ENCODE measurements at regions not wholly inside any gene's neighbourhood (a gene's known extent, or its start where the extent isn't known, plus 50 kb on each side); places are given as distances from the start of the nearest gene placed in this dataset.

- no peaks in the 10 kb centered on the region for H3K27me3 ChIP-seq
- no peaks in the 10 kb centered on the region for H3K36me3 ChIP-seq
- H3K9me3 ChIP-seq = no peaks in the 10 kb centered on the region
- H3K27ac ChIP-seq = no peak overlapping the region
- intact Hi-C loops (cut with DNase I) = no loop called here
- no peak for TF ChIP-seq POLR2A (IDR thresholded peaks at IDR 0.05)
- TF ChIP-seq CTCF (IDR thresholded peaks at IDR 0.05) = no peak
- WGBS, 4 donors = 76 to 82% (median 79%) methylated on average over 7 of the region's 7 CpGs
- DNase-seq (no peak), ATAC-seq (no peak)
- no peak overlapping the region for H3K4me3 ChIP-seq
- H3K4me1 ChIP-seq = no peaks in the 10 kb centered on the region
These were observed 435.4 kb downstream of the WDR72 start for GRCh38 chr15:53324061-53324460.

GRCh38 chr15:53323191-53323590 is 436.3 kb downstream of the WDR72 start:
- no peak overlapping the region for H3K4me3 ChIP-seq
- DNase-seq (no peak), ATAC-seq (no peak)
- no peaks in the 10 kb centered on the region for H3K27me3 ChIP-seq
- H3K36me3 ChIP-seq = no peaks in the 10 kb centered on the region
- H3K27ac ChIP-seq = no peak overlapping the region
- no peaks in the 10 kb centered on the region for H3K4me1 ChIP-seq
- no peaks in the 10 kb centered on the region for H3K9me3 ChIP-seq
- WGBS, 4 donors = 48 to 61% (median 54%) methylated on average over 3 of the region's 3 CpGs
- intact Hi-C loops (cut with DNase I) = no loop called here
- TF ChIP-seq CTCF (IDR thresholded peaks at IDR 0.05) (no peak), POLR2A (IDR thresholded peaks at IDR 0.05) (no peak)

GRCh38 chr15:53320816-53321215 is 438.6 kb downstream of the WDR72 start:
- no peaks in the 10 kb centered on the region for H3K27me3 ChIP-seq
- no peaks in the 10 kb centered on the region for H3K9me3 ChIP-seq
- ATAC-seq (no peak), DNase-seq (no peak)
- 61 to 74% (median 68%) methylated on average over 5 of the region's 5 CpGs for WGBS, 4 donors
- no peak for TF ChIP-seq CTCF (IDR thresholded peaks at IDR 0.05)
- TF ChIP-seq POLR2A (IDR thresholded peaks at IDR 0.05) = no peak
- no peak overlapping the region for H3K27ac ChIP-seq
- H3K4me1 ChIP-seq = no peaks in the 10 kb centered on the region
- intact Hi-C loops (cut with DNase I) = no loop called here
- no peaks in the 10 kb centered on the region for H3K36me3 ChIP-seq
- H3K4me3 ChIP-seq = no peak overlapping the region

GRCh38 chr15:53312707-53313106 is 446.8 kb downstream of the WDR72 start:
- 11 to 23% (median 14%) methylated on average over 3 of the region's 3 CpGs for WGBS, 4 donors
- Histone ChIP-seq H3K4me3 (no peak overlapping the region), H3K27me3 (no peaks in the 10 kb centered on the region), H3K36me3 (no peaks in the 10 kb centered on the region), H3K27ac (no peak overlapping the region), H3K4me1 (no peaks in the 10 kb centered on the region), H3K9me3 (no peaks in the 10 kb centered on the region)
- no peak for ATAC-seq
- intact Hi-C loops (cut with DNase I) = no loop called here
- TF ChIP-seq POLR2A (IDR thresholded peaks at IDR 0.05) = no peak
- TF ChIP-seq CTCF (IDR thresholded peaks at IDR 0.05) = no peak
- DNase-seq = no peak
